SU-DHL-6 (cell line): ENCODE measurements at regions not wholly inside any gene's neighbourhood (a gene's known extent, or its start where the extent isn't known, plus 50 kb on each side); places are given as distances from the start of the nearest gene placed in this dataset.

ENCODE experiments used
- EZH2phosphoT487 ChIP-seq: fragments of 200-600 bp; sonication (generic), shearing (Covaris generic); conservative IDR thresholded peaks from 2 replicates; pipeline ENCODE4 v1.6.1; 2018; ENCODE audit warnings: mild to moderate bottlenecking, antibody characterized with exemption, low read length, moderate library complexity, mixed read lengths
- TF ChIP-seq, protein P1 (sequence below): fragments of 200-600 bp; sonication (generic); IDR thresholded peaks from one replicate; pipeline ENCODE4 v1.5.1; 2017; ENCODE audit warnings: antibody characterized with exemption, mild to moderate bottlenecking, low read length, moderate library complexity; ENCODE audit not compliant: insufficient read depth, poor library complexity, severe bottlenecking

DNA sequence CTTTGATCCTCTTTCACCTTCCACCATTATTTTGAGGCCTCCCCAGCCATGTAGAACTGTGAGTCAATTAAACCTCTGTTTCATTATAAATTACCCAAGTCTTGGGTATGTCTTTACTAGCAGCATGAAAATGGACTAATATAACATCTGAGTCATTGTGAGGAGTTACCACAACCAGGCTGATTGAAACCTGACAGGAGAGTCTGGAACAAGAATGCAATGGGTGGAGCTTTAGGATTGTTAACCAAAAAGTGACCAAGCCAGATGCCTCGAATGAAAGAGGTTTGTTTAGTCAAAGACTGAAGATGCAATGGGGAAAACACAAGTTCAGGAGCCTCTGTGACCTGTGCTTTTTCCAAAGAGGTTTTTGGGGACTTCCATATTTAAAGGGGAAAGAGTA lies 659.0 kb downstream of the SLITRK6 start:
- TF ChIP-seq, protein P1, sequence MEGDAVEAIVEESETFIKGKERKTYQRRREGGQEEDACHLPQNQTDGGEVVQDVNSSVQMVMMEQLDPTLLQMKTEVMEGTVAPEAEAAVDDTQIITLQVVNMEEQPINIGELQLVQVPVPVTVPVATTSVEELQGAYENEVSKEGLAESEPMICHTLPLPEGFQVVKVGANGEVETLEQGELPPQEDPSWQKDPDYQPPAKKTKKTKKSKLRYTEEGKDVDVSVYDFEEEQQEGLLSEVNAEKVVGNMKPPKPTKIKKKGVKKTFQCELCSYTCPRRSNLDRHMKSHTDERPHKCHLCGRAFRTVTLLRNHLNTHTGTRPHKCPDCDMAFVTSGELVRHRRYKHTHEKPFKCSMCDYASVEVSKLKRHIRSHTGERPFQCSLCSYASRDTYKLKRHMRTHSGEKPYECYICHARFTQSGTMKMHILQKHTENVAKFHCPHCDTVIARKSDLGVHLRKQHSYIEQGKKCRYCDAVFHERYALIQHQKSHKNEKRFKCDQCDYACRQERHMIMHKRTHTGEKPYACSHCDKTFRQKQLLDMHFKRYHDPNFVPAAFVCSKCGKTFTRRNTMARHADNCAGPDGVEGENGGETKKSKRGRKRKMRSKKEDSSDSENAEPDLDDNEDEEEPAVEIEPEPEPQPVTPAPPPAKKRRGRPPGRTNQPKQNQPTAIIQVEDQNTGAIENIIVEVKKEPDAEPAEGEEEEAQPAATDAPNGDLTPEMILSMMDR, result no peak
- no peak for TF ChIP-seq EZH2phosphoT487
